Loucy (cell line): ENCODE measurements at regions not wholly inside any gene's neighbourhood (a gene's known extent, or its start where the extent isn't known, plus 50 kb on each side); places are given as distances from the start of the nearest gene placed in this dataset.
"Not testable (repeated sequence)": the region's sequence is repeated elsewhere in the genome, so short reads cannot be mapped to it uniquely, and the experiment has no call there.

Experiments used
- H2AFZ ChIP-seq: fragments of 200-600 bp; sonication (generic); 2 replicates; pipeline ENCODE4 v1.6.0; 2016; ENCODE audit warnings: antibody characterized with exemption, mild to moderate bottlenecking, low read length, moderate library complexity
- H3F3A ChIP-seq: fragments of 200-600 bp; 2 replicates; pipeline ENCODE4 v1.6.0; 2016; ENCODE audit warnings: antibody characterized with exemption, low read depth, mild to moderate bottlenecking
- H3K27me3 ChIP-seq: fragments of 200-600 bp; sonication (generic); 2 replicates; pipeline ENCODE4 v1.6.1; 2014; ENCODE audit warnings: low read length, mild to moderate bottlenecking; ENCODE audit not compliant: insufficient read depth, poor library complexity, severe bottlenecking
- H3K36me3 ChIP-seq: fragments of 200-600 bp; sonication (generic); 2 replicates; pipeline ENCODE4 v1.6.1; 2016; ENCODE audit warnings: low read length; ENCODE audit not compliant: insufficient read depth
- H3K4me1 ChIP-seq: fragments of 200-600 bp; sonication (generic); 2 replicates; pipeline ENCODE4 v1.5.1; 2014; ENCODE audit warnings: low read length, mild to moderate bottlenecking; ENCODE audit not compliant: insufficient read depth, poor library complexity, severe bottlenecking
- H3K4me2 ChIP-seq: fragments of 200-600 bp; sonication (generic); 2 replicates; pipeline ENCODE4 v1.6.0; 2014; ENCODE audit warnings: antibody characterized with exemption, low read length, low read depth, mild to moderate bottlenecking; ENCODE audit not compliant: poor library complexity, severe bottlenecking
- H3K4me3 ChIP-seq: fragments of 200-600 bp; sonication (generic); 2 replicates; pipeline ENCODE4 v1.5.1; 2014; ENCODE audit warnings: low read length, mild to moderate bottlenecking, mixed read lengths; ENCODE audit not compliant: poor library complexity, severe bottlenecking
- H3K79me2 ChIP-seq: fragments of 200-600 bp; sonication (generic); 2 replicates; pipeline ENCODE4 v1.6.1; 2014; ENCODE audit warnings: low read length; ENCODE audit not compliant: insufficient read depth
- H3K9ac ChIP-seq: fragments of 200-600 bp; sonication (generic); 2 replicates; pipeline ENCODE4 v1.6.0; 2014; ENCODE audit warnings: mild to moderate bottlenecking, low read depth, low read length, moderate library complexity; ENCODE audit not compliant: poor library complexity, severe bottlenecking
- H3K9me2 ChIP-seq: fragments of 200-600 bp; sonication (generic); replicated peaks from 2 replicates; pipeline ENCODE4 v1.6.1; 2016; ENCODE audit warnings: low read depth, low read length, mixed read lengths
- H3K9me3 ChIP-seq: fragments of 200-600 bp; sonication (generic); 2 replicates; pipeline ENCODE4 v1.6.1; 2014; ENCODE audit warnings: mild to moderate bottlenecking, antibody characterized with exemption, low read length, low read depth; ENCODE audit not compliant: insufficient read depth
- H4K20me1 ChIP-seq: fragments of 200-600 bp; sonication (generic); 2 replicates; pipeline ENCODE4 v1.6.0; 2014; ENCODE audit warnings: antibody characterized with exemption, low read length, mild to moderate bottlenecking; ENCODE audit not compliant: insufficient read depth, poor library complexity, severe bottlenecking
- CTCF ChIP-seq: fragments of 200-600 bp; sonication (generic); conservative IDR thresholded peaks from 2 replicates; pipeline ENCODE4 v1.5.1; 2014; ENCODE audit warnings: mild to moderate bottlenecking, antibody characterized with exemption, low read length
- EZH2phosphoT487 ChIP-seq: fragments of 200-600 bp; IDR thresholded peaks from 2 replicates; pipeline ENCODE4 v1.6.1; 2018; ENCODE audit warnings: antibody characterized with exemption, mild to moderate bottlenecking, moderate library complexity, borderline replicate concordance

DNA sequence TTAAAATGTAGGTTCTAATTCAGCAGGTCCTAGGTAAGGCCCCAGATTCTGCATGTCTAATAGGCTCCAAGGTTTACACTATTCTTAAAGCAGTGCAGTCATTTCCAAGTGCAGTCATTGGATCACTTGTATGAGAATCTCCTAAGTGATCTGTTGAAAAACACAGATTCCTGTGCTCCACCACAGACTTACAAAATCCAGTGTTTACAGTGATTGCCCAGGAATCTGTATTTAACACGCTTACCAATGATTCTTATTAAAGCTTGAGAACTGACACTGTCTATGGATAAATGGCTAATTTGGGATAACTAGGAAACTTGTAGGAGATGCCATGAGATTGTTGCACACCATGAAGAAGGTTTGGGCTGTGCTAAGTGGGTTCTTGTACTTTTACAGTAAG, 104.6 kb upstream of the PLEKHG1 start:
- Histone ChIP-seq H3K27me3 (no peaks in the 10 kb centered on the region), H3K36me3 (no peaks in the 10 kb centered on the region), H4K20me1 (no peaks in the 10 kb centered on the region), H3K9me3 (peaks cover 5% of the 10 kb centered on the region; the same call in 1 of the 2 replicates), H2AFZ (no peak overlapping the region), H3F3A (no peaks in the 10 kb centered on the region), H3K4me3 (no peak overlapping the region), H3K9me2 (no peaks in the 10 kb centered on the region), H3K4me2 (no peak overlapping the region), H3K79me2 (no peaks in the 10 kb centered on the region), H3K4me1 (peaks cover 16% of the 10 kb centered on the region), H3K9ac (no peak overlapping the region)
- TF ChIP-seq CTCF (no peak), EZH2phosphoT487 (no peak)

DNA sequence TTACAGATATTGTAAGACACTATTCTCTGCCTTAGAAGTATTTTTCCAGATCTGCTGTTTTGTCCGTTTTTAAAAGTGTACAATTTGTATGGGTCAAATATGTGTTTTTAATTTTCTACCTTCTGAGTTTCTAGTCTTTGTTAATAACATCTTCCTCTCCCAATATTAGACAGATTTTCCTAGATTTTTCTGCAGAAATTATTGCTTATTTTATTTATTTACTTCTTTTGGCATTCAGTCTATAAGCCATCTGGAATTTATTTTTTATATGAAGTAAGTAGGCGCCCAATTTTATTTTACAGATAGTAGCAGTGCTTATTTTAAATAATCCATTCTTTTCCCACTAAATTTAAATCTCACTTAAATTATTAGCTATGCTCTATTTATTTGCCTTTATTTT, 103.1 kb upstream of the PLEKHG1 start:
- H3K9me2 ChIP-seq = no peaks in the 10 kb centered on the region
- peaks cover 7% of the 10 kb centered on the region for H3K4me1 ChIP-seq
- no peaks in the 10 kb centered on the region for H3K79me2 ChIP-seq
- no peaks in the 10 kb centered on the region for H4K20me1 ChIP-seq
- H3K27me3 ChIP-seq = no peaks in the 10 kb centered on the region
- no peak overlapping the region for H3K4me3 ChIP-seq
- no peak overlapping the region for H3K4me2 ChIP-seq
- TF ChIP-seq CTCF (no peak), EZH2phosphoT487 (no peak)
- no peaks in the 10 kb centered on the region for H3F3A ChIP-seq
- no peaks in the 10 kb centered on the region for H3K36me3 ChIP-seq
- H3K9ac ChIP-seq = no peak overlapping the region
- H2AFZ ChIP-seq = no peak overlapping the region
- peaks cover 5% of the 10 kb centered on the region; the same call in 1 of the 2 replicates for H3K9me3 ChIP-seq

DNA sequence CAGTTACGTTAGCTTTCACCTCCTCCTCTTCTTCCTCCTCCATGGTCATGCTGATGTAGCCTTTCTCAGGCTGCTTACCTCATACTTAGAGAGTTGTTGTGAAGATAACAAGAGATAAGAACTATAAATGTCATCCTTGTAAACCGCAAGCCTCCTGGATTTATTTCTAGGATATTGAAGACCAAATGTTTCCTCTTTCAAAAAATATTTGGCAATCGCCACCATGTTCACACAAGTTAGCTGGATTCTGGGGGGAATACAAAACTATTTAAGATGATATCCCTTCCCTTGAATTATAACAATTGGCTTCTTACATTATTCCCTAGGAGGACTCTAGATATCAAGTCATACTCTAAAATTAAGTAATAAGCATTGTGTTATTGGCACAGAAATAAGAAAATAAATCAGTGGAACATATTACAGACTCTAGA, 99.8 kb upstream of the PLEKHG1 start:
- Histone ChIP-seq H3K4me1 (no peaks in the 10 kb centered on the region), H2AFZ (no peak overlapping the region)

GRCh38 chr6:150500568-150500967, 99.1 kb upstream of the PLEKHG1 start:
- H3K4me3 ChIP-seq, H3K4me2 ChIP-seq, H4K20me1 ChIP-seq, H3K36me3 ChIP-seq, H3K9me3 ChIP-seq, H3K27me3 ChIP-seq, H3K9me2 ChIP-seq, H3K9ac ChIP-seq, H3K79me2 ChIP-seq, H3F3A ChIP-seq, H2AFZ ChIP-seq, H3K4me1 ChIP-seq: not testable (repeated sequence)

More for the DNA sequence above, 99.8 kb upstream of the PLEKHG1 start:
- H3K9me3 ChIP-seq = no peaks in the 10 kb centered on the region
- no peaks in the 10 kb centered on the region for H3K27me3 ChIP-seq
- no peaks in the 10 kb centered on the region for H3F3A ChIP-seq
- no peak for TF ChIP-seq CTCF
- TF ChIP-seq EZH2phosphoT487 = no peak
- no peaks in the 10 kb centered on the region for H3K36me3 ChIP-seq
- H3K4me3 ChIP-seq = no peak overlapping the region
- H3K9me2 ChIP-seq = no peaks in the 10 kb centered on the region
- H3K4me2 ChIP-seq = no peak overlapping the region
- H3K9ac ChIP-seq = no peak overlapping the region
- H3K79me2 ChIP-seq = no peaks in the 10 kb centered on the region
- no peaks in the 10 kb centered on the region for H4K20me1 ChIP-seq
